B cell (primary cell): ENCODE measurements at regions not wholly inside any gene's neighbourhood (a gene's known extent, or its start where the extent isn't known, plus 50 kb on each side); places are given as distances from the start of the nearest gene placed in this dataset.

Experiments used
- ATAC-seq: fragments of 200-7000 bp; cut with Tn5 transposase; one replicate; pipeline ENCODE4 v1.10.0; 2021; ENCODE audit warnings: low read depth, mild to moderate bottlenecking, moderate number of reproducible peaks, moderate library complexity
- CTCF ChIA-PET: fragments of 350-600 bp; sonication (Branson Sonifier 250); formaldehyde crosslinking; loops from one replicate; lab custom pipeline; 2021; ENCODE audit warnings: antibody characterized with exemption, inconsistent platforms; lab: Charles Lee
- POLR2A ChIA-PET: fragments of 350-600 bp; sonication (Branson Sonifier 250); formaldehyde crosslinking; loops from one replicate; lab custom pipeline; 2021; ENCODE audit warnings: antibody characterized with exemption; lab: Charles Lee
- DNase-seq: peaks from one replicate; pipeline ENCODE4 v3.0.0; 2013
- H2AFZ ChIP-seq: 2 replicates; pipeline ENCODE4 v1.6.1; 2012; ENCODE audit warnings: mild to moderate bottlenecking, low read depth, low read length; ENCODE audit not compliant: insufficient read depth, poor library complexity, severe bottlenecking
- H3K27ac ChIP-seq, 2 donors: 1 replicate in 1 of 2; 2 replicates in 1 of 2; pipeline ENCODE4 v1.5.1; 2012 to 2013; ENCODE audit warnings: low read length in 2 of 2, mild to moderate bottlenecking in 2 of 2, moderate library complexity in 1 of 2
- H3K27me3 ChIP-seq, 4 experiments: fragments of 200-600 bp in 1 of 4; sonication (generic) in 1 of 4; replicated peaks in 1 of 4; 1 replicate in 2 of 4; 2 replicates in 2 of 4; pipeline versions ENCODE4 v1.6.1 to v1.7.0; 2013 to 2016; ENCODE audit warnings: low read length in 3 of 4, mild to moderate bottlenecking in 2 of 4, mixed read lengths in 1 of 4, moderate library complexity in 1 of 4; ENCODE audit not compliant: insufficient read depth in 4 of 4, control insufficient read depth in 3 of 4; ENCODE audit errors: control extremely low read depth in 1 of 4
- H3K36me3 ChIP-seq, 2 experiments: replicated peaks in 1 of 2; 1 replicate in 1 of 2; 2 replicates in 1 of 2; pipeline versions ENCODE4 v1.6.1 to v1.7.1; 2013; ENCODE audit warnings: low read length in 1 of 2; ENCODE audit not compliant: insufficient read depth in 2 of 2, control insufficient read depth in 1 of 2; ENCODE audit errors: control extremely low read depth in 1 of 2, extremely low read depth in 1 of 2
- H3K4me1 ChIP-seq, 2 donors: fragments of 200-600 bp in 1 of 2; sonication (generic) in 1 of 2; 1 replicate in 1 of 2; 2 replicates in 1 of 2; pipeline versions ENCODE4 v1.5.1 to v1.6.1; 2013 to 2017; ENCODE audit warnings: low read length in 2 of 2; ENCODE audit not compliant: control insufficient read depth in 2 of 2, insufficient read depth in 2 of 2
- H3K4me2 ChIP-seq: replicated peaks from 2 replicates; pipeline ENCODE3; 2012; ENCODE audit warnings: mild to moderate bottlenecking, low read depth, low read length; ENCODE audit not compliant: poor library complexity, severe bottlenecking
- H3K4me3 ChIP-seq, 5 experiments: fragments of 200-600 bp in 1 of 5; sonication (generic) in 1 of 5; 1 replicate in 3 of 5; 2 replicates in 2 of 5; pipeline versions ENCODE4 v1.5.1 to v1.7.0; 2011 to 2016; ENCODE audit warnings: low read length in 4 of 5, mild to moderate bottlenecking in 4 of 5, low read depth in 2 of 5, control low read depth in 1 of 5, moderate library complexity in 1 of 5; ENCODE audit not compliant: insufficient read depth in 1 of 5; ENCODE audit errors: control extremely low read depth in 1 of 5, extremely low read depth in 1 of 5
- H3K79me2 ChIP-seq: fragments of 200-600 bp; sonication (generic); one replicate; pipeline ENCODE4 v1.6.0; 2016; ENCODE audit warnings: low read length; ENCODE audit not compliant: control insufficient read depth, insufficient read depth
- H3K9ac ChIP-seq: fragments of 200-600 bp; sonication (generic); 2 replicates; pipeline ENCODE4 v1.6.1; 2017; ENCODE audit warnings: mild to moderate bottlenecking, low read length, moderate library complexity
- H3K9me3 ChIP-seq, 3 donors: one replicate each; pipeline versions ENCODE4 v1.6.1 to v1.7.1; 2013; ENCODE audit warnings: low read length in 2 of 3; ENCODE audit not compliant: control insufficient read depth in 2 of 3, insufficient read depth in 1 of 3; ENCODE audit errors: control extremely low read depth in 1 of 3
- H4K20me1 ChIP-seq: 2 replicates; pipeline ENCODE4 v1.6.0; 2012; ENCODE audit warnings: mild to moderate bottlenecking, low read length; ENCODE audit not compliant: insufficient read depth, control insufficient read depth, poor library complexity, severe bottlenecking
- H3K27ac Mint-ChIP-seq: one replicate; pipeline ENCODE4 v1.8.0; 2021; ENCODE audit warnings: mixed read lengths
- H3K27me3 Mint-ChIP-seq: one replicate; pipeline ENCODE4 v1.8.0; 2021; ENCODE audit warnings: mixed read lengths
- H3K4me1 Mint-ChIP-seq: one replicate; pipeline ENCODE4 v1.8.0; 2021; ENCODE audit warnings: mixed read lengths
- H3K4me3 Mint-ChIP-seq: one replicate; pipeline ENCODE4 v1.8.0; 2021; ENCODE audit warnings: mixed read lengths
- H3K9me3 Mint-ChIP-seq: one replicate; pipeline ENCODE4 v1.8.0; 2022; ENCODE audit warnings: mixed read lengths; ENCODE audit not compliant: insufficient read depth
- EZH2 ChIP-seq: IDR thresholded peaks from 2 replicates; pipeline ENCODE4 v1.6.1; 2012; ENCODE audit warnings: borderline replicate concordance, low read depth, mild to moderate bottlenecking, moderate library complexity, low read length; ENCODE audit not compliant: insufficient read depth, poor library complexity, severe bottlenecking
- WGBS: methylation state at CpG from one replicate; pipeline ENCODE4 v1.1.5; 2013; ENCODE audit warnings: missing lambda C conversion rate; ENCODE audit not compliant: insufficient coverage; 5-methylcytosine and 5-hydroxymethylcytosine counted together
- intact Hi-C: fragments of 100-400 bp; cut with micrococcal nuclease; formaldehyde crosslinking; loops from one replicate; pipeline ENCODE4 v1.10.0; 2022
- TF ChIP-seq, protein P1 (sequence below): fragments of 200-600 bp; IDR thresholded peaks from one replicate; pipeline ENCODE4 v1.8.0; 2022; ENCODE audit warnings: antibody characterized with exemption, mild to moderate bottlenecking

DNA sequence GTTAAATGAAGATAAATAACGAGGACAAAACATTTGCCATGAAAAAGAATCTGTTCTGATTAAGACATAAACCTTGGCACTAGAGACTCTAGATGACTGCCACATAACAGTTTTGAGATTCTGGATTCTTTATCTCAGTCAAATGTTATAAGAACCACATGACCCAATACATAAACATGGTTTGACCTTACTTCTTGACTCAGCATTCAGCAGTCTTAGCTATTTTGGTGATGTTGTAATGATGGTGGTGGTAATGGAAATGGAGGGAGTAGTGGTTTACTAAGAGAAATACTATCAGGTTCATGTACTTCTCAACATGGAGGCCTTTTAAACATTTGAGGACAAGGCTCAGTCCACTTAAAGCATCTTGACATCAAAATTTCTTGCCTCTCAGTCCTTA lies 925.4 kb downstream of the CDH11 start:
- ChIA-PET POLR2A (no interaction called here), CTCF (no interaction called here)
- TF ChIP-seq, protein P1, sequence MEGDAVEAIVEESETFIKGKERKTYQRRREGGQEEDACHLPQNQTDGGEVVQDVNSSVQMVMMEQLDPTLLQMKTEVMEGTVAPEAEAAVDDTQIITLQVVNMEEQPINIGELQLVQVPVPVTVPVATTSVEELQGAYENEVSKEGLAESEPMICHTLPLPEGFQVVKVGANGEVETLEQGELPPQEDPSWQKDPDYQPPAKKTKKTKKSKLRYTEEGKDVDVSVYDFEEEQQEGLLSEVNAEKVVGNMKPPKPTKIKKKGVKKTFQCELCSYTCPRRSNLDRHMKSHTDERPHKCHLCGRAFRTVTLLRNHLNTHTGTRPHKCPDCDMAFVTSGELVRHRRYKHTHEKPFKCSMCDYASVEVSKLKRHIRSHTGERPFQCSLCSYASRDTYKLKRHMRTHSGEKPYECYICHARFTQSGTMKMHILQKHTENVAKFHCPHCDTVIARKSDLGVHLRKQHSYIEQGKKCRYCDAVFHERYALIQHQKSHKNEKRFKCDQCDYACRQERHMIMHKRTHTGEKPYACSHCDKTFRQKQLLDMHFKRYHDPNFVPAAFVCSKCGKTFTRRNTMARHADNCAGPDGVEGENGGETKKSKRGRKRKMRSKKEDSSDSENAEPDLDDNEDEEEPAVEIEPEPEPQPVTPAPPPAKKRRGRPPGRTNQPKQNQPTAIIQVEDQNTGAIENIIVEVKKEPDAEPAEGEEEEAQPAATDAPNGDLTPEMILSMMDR, result no peak
- TF ChIP-seq EZH2, result no peak
- H4K20me1 ChIP-seq, result no peaks in the 10 kb centered on the region
- ATAC-seq (no peak), DNase-seq (no peak)
- no peak overlapping the region for H3K4me2 ChIP-seq
- H3K9me3 ChIP-seq, result no peaks in the 10 kb centered on the region
- WGBS, result no CpG with 5 or more reads among the region's 1 CpG
- no peaks in the 10 kb centered on the region for H3K4me1 ChIP-seq
- H3K79me2 ChIP-seq, result no peaks in the 10 kb centered on the region
- peaks cover 3% of the 10 kb centered on the region for H3K9me3 Mint-ChIP-seq
- H3K9ac ChIP-seq, result no peak overlapping the region
- H3K27ac Mint-ChIP-seq, result no peak overlapping the region
- no peak overlapping the region for H3K27ac ChIP-seq
- no peak overlapping the region for H2AFZ ChIP-seq
- H3K36me3 ChIP-seq, result no peaks in the 10 kb centered on the region
- no peak overlapping the region for H3K4me3 ChIP-seq
- no peaks in the 10 kb centered on the region for H3K27me3 ChIP-seq
- H3K4me3 Mint-ChIP-seq, result no peak overlapping the region
- H3K27me3 Mint-ChIP-seq, result no peaks in the 10 kb centered on the region
- no peaks in the 10 kb centered on the region for H3K4me1 Mint-ChIP-seq
- intact Hi-C loops, result no loop called here

DNA sequence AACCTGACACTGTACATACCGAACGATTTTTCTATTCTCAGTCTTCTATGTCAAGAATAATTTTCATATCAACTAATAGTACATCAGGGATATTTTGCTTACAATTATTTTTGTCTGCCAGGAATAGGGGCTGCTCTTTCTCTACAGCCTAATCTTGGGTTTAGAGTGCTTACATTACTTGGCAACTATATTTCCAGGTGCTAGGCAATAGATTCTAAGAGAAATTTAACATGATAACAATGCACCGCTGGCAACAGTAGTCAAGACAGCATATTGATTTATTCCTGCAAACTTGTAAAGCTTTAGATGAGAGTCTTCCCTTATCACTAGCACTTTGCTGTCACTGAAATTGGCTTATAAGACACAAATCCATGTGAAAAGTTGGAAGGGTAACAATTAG lies 935.9 kb downstream of the CDH11 start:
- no peaks in the 10 kb centered on the region for H3K4me1 ChIP-seq
- no peak overlapping the region for H3K27ac ChIP-seq
- H3K9me3 ChIP-seq, result peaks cover 0 to 4% (median 0%) of the 10 kb centered on the region in 3 donors
- ChIA-PET POLR2A (no interaction called here), CTCF (no interaction called here)
- H4K20me1 ChIP-seq, result no peaks in the 10 kb centered on the region
- no peaks in the 10 kb centered on the region for H3K79me2 ChIP-seq
- no CpG with 5 or more reads among the region's 3 CpGs for WGBS
- Mint-ChIP-seq H3K27me3 (no peaks in the 10 kb centered on the region), H3K4me3 (no peak overlapping the region), H3K9me3 (no peaks in the 10 kb centered on the region), H3K27ac (no peak overlapping the region), H3K4me1 (no peaks in the 10 kb centered on the region)
- no peak overlapping the region for H3K4me3 ChIP-seq
- intact Hi-C loops, result no loop called here
- ATAC-seq (no peak), DNase-seq (no peak)
- H3K27me3 ChIP-seq, result no peaks in the 10 kb centered on the region
- TF ChIP-seq EZH2, result no peak
- TF ChIP-seq, protein P1, result no peak
- H3K36me3 ChIP-seq, result no peaks in the 10 kb centered on the region
- H3K4me2 ChIP-seq, result no peak overlapping the region
- H2AFZ ChIP-seq, result no peak overlapping the region
- no peak overlapping the region for H3K9ac ChIP-seq
